Activated CD4-positive, alpha-beta memory T cell treated with anti-CD3 and anti-CD28 coated beads for 36 hours (primary cell): ENCODE measurements at regions not wholly inside any gene's neighbourhood (a gene's known extent, or its start where the extent isn't known, plus 50 kb on each side); places are given as distances from the start of the nearest gene placed in this dataset.
"Not testable (repeated sequence)": the region's sequence is repeated elsewhere in the genome, so short reads cannot be mapped to it uniquely, and the experiment has no call there.

Source experiments
- CTCF ChIA-PET: fragments of 350-600 bp; sonication (Branson Sonifier 250); formaldehyde crosslinking; loops from one replicate; lab custom pipeline; 2021; ENCODE audit warnings: antibody characterized with exemption, inconsistent platforms; lab: Charles Lee
- POLR2A ChIA-PET: fragments of 350-600 bp; sonication (Branson Sonifier 250); formaldehyde crosslinking; loops from one replicate; lab custom pipeline; 2021; ENCODE audit warnings: antibody characterized with exemption; lab: Charles Lee
- DNase-seq: peaks from one replicate; pipeline ENCODE4 v3.0.0-alpha.2; 2020
- H3K27ac Mint-ChIP-seq: one replicate; pipeline ENCODE4 v1.8.0; 2021; ENCODE audit warnings: mixed read lengths
- H3K27me3 Mint-ChIP-seq: one replicate; pipeline ENCODE4 v1.8.0; 2021; ENCODE audit warnings: mixed read lengths
- H3K36me3 Mint-ChIP-seq: one replicate; pipeline ENCODE4 v1.8.0; 2021; ENCODE audit warnings: mixed read lengths
- H3K4me1 Mint-ChIP-seq: one replicate; pipeline ENCODE4 v1.8.0; 2021; ENCODE audit warnings: low read depth, mixed read lengths
- H3K4me3 Mint-ChIP-seq: one replicate; pipeline ENCODE4 v1.8.0; 2021; ENCODE audit warnings: mild to moderate bottlenecking, mixed read lengths
- H3K9me3 Mint-ChIP-seq: one replicate; pipeline ENCODE4 v1.8.0; 2021; ENCODE audit warnings: mixed read lengths
- intact Hi-C: fragments of 100-400 bp; cut with micrococcal nuclease; formaldehyde crosslinking; loops from one replicate; pipeline ENCODE4 v1.15.1; 2023

GRCh38 chr3:106347350-106347749, 478.5 kb upstream of the CBLB start:
- no peaks in the 10 kb centered on the region for H3K9me3 Mint-ChIP-seq
- intact Hi-C loops = no loop called here
- DNase-seq = no peak
- H3K4me1 Mint-ChIP-seq = peaks cover 18% of the 10 kb centered on the region
- no peaks in the 10 kb centered on the region for H3K27me3 Mint-ChIP-seq
- ChIA-PET CTCF (no interaction called here), POLR2A (no interaction called here)
- peaks cover 2% of the 10 kb centered on the region for H3K36me3 Mint-ChIP-seq
- H3K4me3 Mint-ChIP-seq = no peak overlapping the region
- H3K27ac Mint-ChIP-seq = no peak overlapping the region

DNA sequence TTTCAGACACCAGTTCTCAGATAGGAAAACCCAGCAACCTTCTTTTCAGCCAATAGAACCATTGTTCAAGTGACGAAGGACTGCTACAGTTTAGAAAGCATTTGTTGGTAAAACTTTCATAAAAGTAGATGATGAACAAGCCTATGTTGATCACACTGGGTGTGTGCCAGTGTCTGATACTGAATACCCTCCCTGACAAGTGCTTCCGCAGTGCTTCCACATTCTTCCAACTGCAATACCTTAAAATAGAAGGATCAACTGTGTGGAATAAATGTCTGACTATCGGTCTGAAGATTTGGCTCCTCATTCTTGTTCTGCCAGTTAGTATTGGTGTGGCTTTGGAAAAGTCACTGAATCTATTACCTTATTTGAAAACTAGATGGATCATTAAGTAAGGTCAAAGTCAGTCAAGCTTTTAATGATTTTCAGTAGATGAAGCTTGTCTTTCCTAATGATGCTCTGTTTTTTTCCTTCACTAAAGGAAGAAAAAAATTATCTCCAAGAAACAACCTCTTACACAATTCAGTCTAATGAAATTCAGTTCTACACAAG, 479.4 kb upstream of the CBLB start:
- Mint-ChIP-seq H3K4me3 (no peak overlapping the region), H3K27ac (no peak overlapping the region), H3K27me3 (no peaks in the 10 kb centered on the region), H3K9me3 (no peaks in the 10 kb centered on the region), H3K36me3 (peaks cover 2% of the 10 kb centered on the region), H3K4me1 (peaks cover 18% of the 10 kb centered on the region)
- intact Hi-C loops = no loop called here
- ChIA-PET POLR2A (no interaction called here), CTCF (no interaction called here)
- no peak for DNase-seq

- no peak overlapping the region for H3K4me3 Mint-ChIP-seq
Observed at GRCh38 chr3:106349191-106349881, 480.5 kb upstream of the CBLB start.

GRCh38 chr3:106355873-106356272, 487.1 kb upstream of the CBLB start:
- Mint-ChIP-seq H3K4me1 (peaks cover 8% of the 10 kb centered on the region), H3K27me3 (no peaks in the 10 kb centered on the region), H3K9me3 (peaks cover 3% of the 10 kb centered on the region), H3K27ac (no peak overlapping the region), H3K4me3 (no peak overlapping the region), H3K36me3 (peaks cover 2% of the 10 kb centered on the region)
- ChIA-PET CTCF (no interaction called here), POLR2A (no interaction called here)
- intact Hi-C loops = no loop called here
- no peak for DNase-seq

More at GRCh38 chr3:106349191-106349881, 480.5 kb upstream of the CBLB start:
- H3K36me3 Mint-ChIP-seq = peaks cover 2% of the 10 kb centered on the region
- peak overlapping the region; percentile 31 for H3K27ac Mint-ChIP-seq
- no peak for DNase-seq
- POLR2A ChIA-PET = interaction anchor here (0.6 kb wide), 1 partner anchor 636 kb away, joined by 3 read pairs; no protein-coding TSS in a partner anchor
- peaks cover 18% of the 10 kb centered on the region for H3K4me1 Mint-ChIP-seq
- CTCF ChIA-PET = interaction anchor here (0.5 kb wide), 1 partner anchor 259 kb away, joined by 4 read pairs; no protein-coding TSS in a partner anchor
- intact Hi-C loops = no loop called here
- H3K9me3 Mint-ChIP-seq = no peaks in the 10 kb centered on the region
- no peaks in the 10 kb centered on the region for H3K27me3 Mint-ChIP-seq

- DNase-seq = no peak
- CTCF ChIA-PET = no interaction called here
- Mint-ChIP-seq H3K27ac (no peak overlapping the region), H3K4me1 (peaks cover 8% of the 10 kb centered on the region), H3K36me3 (no peaks in the 10 kb centered on the region), H3K4me3 (no peak overlapping the region), H3K27me3 (no peaks in the 10 kb centered on the region), H3K9me3 (peaks cover 10% of the 10 kb centered on the region)
- POLR2A ChIA-PET = no interaction called here
- intact Hi-C loops = no loop called here
Observed at GRCh38 chr3:106359692-106360091, 490.9 kb upstream of the CBLB start.

GRCh38 chr3:106360901-106361300, 492.1 kb upstream of the CBLB start:
- H3K27ac Mint-ChIP-seq, H3K36me3 Mint-ChIP-seq, CTCF ChIA-PET, DNase-seq, H3K4me3 Mint-ChIP-seq, POLR2A ChIA-PET, intact Hi-C loops, H3K27me3 Mint-ChIP-seq, H3K4me1 Mint-ChIP-seq: not testable (repeated sequence)
- peaks cover 10% of the 10 kb centered on the region for H3K9me3 Mint-ChIP-seq

GRCh38 chr3:106364477-106364876, 495.7 kb upstream of the CBLB start:
- Mint-ChIP-seq H3K27me3 (no peaks in the 10 kb centered on the region), H3K27ac (no peak overlapping the region), H3K36me3 (no peaks in the 10 kb centered on the region), H3K4me1 (peaks cover 6% of the 10 kb centered on the region), H3K4me3 (no peak overlapping the region), H3K9me3 (peaks cover 10% of the 10 kb centered on the region)
- intact Hi-C loops = no loop called here
- no peak for DNase-seq
- POLR2A ChIA-PET = no interaction called here
- CTCF ChIA-PET = no interaction called here

GRCh38 chr3:106365061-106365691, 496.4 kb upstream of the CBLB start:
- peaks cover 6% of the 10 kb centered on the region for H3K4me1 Mint-ChIP-seq
- no peaks in the 10 kb centered on the region for H3K27me3 Mint-ChIP-seq
- CTCF ChIA-PET = no interaction called here
- peaks cover 10% of the 10 kb centered on the region for H3K9me3 Mint-ChIP-seq
- H3K4me3 Mint-ChIP-seq = no peak overlapping the region
- H3K27ac Mint-ChIP-seq = no peak overlapping the region
- H3K36me3 Mint-ChIP-seq = no peaks in the 10 kb centered on the region
- no peak for DNase-seq
- intact Hi-C loops = no loop called here
- POLR2A ChIA-PET = no interaction called here

DNA sequence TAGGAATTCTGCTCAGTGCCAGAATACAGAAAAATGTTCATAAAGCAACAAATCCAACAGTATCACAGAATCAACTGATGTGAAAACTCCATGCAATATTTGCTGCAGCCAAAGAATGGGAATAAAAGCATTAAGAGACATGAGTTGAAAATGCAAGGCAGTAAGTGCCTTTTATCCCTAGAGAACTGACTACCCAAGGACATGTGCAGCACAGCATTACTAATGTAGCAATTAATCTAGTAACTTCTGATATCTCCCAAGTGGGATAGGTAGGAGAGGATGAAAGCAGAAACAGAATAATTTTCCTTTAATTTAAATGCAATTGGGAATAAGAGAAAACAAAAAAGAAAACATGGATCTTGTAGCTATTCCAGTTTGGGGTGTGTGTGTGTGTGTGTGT, 497.5 kb upstream of the CBLB start:
- POLR2A ChIA-PET = no interaction called here
- H3K4me1 Mint-ChIP-seq = peaks cover 6% of the 10 kb centered on the region
- no peaks in the 10 kb centered on the region for H3K36me3 Mint-ChIP-seq
- no peaks in the 10 kb centered on the region for H3K27me3 Mint-ChIP-seq
- intact Hi-C loops = no loop called here
- H3K4me3 Mint-ChIP-seq = no peak overlapping the region
- H3K27ac Mint-ChIP-seq = no peak overlapping the region
- H3K9me3 Mint-ChIP-seq = peaks cover 7% of the 10 kb centered on the region
- DNase-seq = no peak
- CTCF ChIA-PET = no interaction called here

GRCh38 chr3:106367496-106367895, 498.7 kb upstream of the CBLB start:
- CTCF ChIA-PET = no interaction called here
- intact Hi-C loops = no loop called here
- no peaks in the 10 kb centered on the region for H3K27me3 Mint-ChIP-seq
- H3K27ac Mint-ChIP-seq = no peak overlapping the region
- no peak overlapping the region for H3K4me3 Mint-ChIP-seq
- peaks cover 6% of the 10 kb centered on the region for H3K4me1 Mint-ChIP-seq
- no peaks in the 10 kb centered on the region for H3K36me3 Mint-ChIP-seq
- DNase-seq = no peak
- peaks cover under 1% of the 10 kb centered on the region for H3K9me3 Mint-ChIP-seq
- POLR2A ChIA-PET = no interaction called here

DNA sequence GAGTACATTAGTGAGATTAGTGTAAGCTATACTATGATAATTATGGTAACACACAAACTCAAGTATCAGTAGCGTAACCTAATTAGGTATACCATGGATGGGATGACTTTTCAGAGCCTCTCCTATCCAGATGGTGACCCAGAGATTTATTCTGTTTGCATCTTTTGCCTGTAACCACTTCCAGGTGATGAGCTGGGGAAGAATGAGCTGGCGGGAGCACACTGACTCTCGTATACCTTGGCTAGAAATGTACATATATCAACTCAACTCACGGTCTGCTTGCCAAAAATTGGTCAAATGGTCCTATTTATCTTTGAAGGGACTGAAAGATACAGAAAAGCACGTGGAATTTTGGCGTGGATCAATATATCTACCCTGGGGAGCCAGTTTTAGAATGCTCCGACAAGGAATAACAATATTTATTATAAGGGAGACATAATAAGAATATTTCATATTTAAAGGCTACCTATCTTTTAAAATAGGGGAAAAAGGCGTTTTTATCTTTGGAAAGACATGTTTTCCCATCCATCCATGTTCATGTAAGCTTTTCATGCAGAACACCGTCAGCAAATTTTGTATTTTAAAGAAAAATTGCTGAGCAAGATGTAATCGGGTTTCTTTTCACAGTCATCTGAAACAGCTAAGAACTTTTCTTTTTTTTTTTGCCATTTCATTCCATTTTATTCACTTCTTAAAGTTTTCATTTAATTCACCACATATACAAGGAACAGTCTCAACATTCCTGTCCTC, 502.6 kb upstream of the CBLB start:
- intact Hi-C loops = no loop called here
- Mint-ChIP-seq H3K27ac (no peak overlapping the region), H3K36me3 (no peaks in the 10 kb centered on the region), H3K9me3 (no peaks in the 10 kb centered on the region), H3K27me3 (no peaks in the 10 kb centered on the region), H3K4me3 (no peak overlapping the region), H3K4me1 (no peaks in the 10 kb centered on the region)
- CTCF ChIA-PET = no interaction called here
- POLR2A ChIA-PET = no interaction called here
- DNase-seq = no peak
